GM12873 (cell line): ENCODE measurements at regions not wholly inside any gene's neighbourhood (a gene's known extent, or its start where the extent isn't known, plus 50 kb on each side); places are given as distances from the start of the nearest gene placed in this dataset.

Experiments
- CTCF ChIP-seq: IDR thresholded peaks from 2 replicates; pipeline ENCODE4 v1.5.1; 2012; ENCODE audit warnings: low read depth, mild to moderate bottlenecking, moderate library complexity, low read length, control low read depth; ENCODE audit not compliant: insufficient read depth; ENCODE audit errors: missing control alignments

GRCh38 chr2:196233805-196234475 lies 62.6 kb upstream of the STK17B start:
- TF ChIP-seq CTCF: no peak

GRCh38 chr2:196234672-196235071 lies 63.3 kb upstream of the STK17B start:
- no peak for TF ChIP-seq CTCF

- no peak for TF ChIP-seq CTCF
Observed at GRCh38 chr2:196238836-196239380, 67.5 kb upstream of the STK17B start.

GRCh38 chr2:196239622-196240587 lies 68.5 kb upstream of the STK17B start:
- TF ChIP-seq CTCF: no peak

- peak; percentile 9 for TF ChIP-seq CTCF
Observed at GRCh38 chr2:196241175-196241574, 69.8 kb upstream of the STK17B start.

GRCh38 chr2:196242131-196242620 lies 70.8 kb upstream of the STK17B start:
- no peak for TF ChIP-seq CTCF

- TF ChIP-seq CTCF: no peak
Observed at GRCh38 chr2:196244516-196244915, 73.1 kb upstream of the STK17B start.
